Endodermal cell (in vitro differentiated cells): ENCODE measurements at regions not wholly inside any gene's neighbourhood (a gene's known extent, or its start where the extent isn't known, plus 50 kb on each side); places are given as distances from the start of the nearest gene placed in this dataset.

Experiments used
- DNase-seq: peaks from one replicate; pipeline ENCODE4 v3.0.0-alpha.2; 2017
- H3K27ac ChIP-seq: 2 replicates; pipeline ENCODE4 v1.5.1; 2013; ENCODE audit warnings: mild to moderate bottlenecking, low read depth, low read length, moderate library complexity
- H3K27me3 ChIP-seq: 2 replicates; pipeline ENCODE4 v1.6.1; 2013; ENCODE audit warnings: mild to moderate bottlenecking, low read length, moderate library complexity; ENCODE audit not compliant: insufficient read depth, control insufficient read depth, poor library complexity, severe bottlenecking
- H3K36me3 ChIP-seq: 2 replicates; pipeline ENCODE4 v1.7.0; 2013; ENCODE audit warnings: mild to moderate bottlenecking, low read length, moderate library complexity; ENCODE audit not compliant: control insufficient read depth, insufficient read depth
- H3K4me1 ChIP-seq: one replicate; pipeline ENCODE4 v1.7.0; 2013; ENCODE audit warnings: low read length; ENCODE audit not compliant: control insufficient read depth, insufficient read depth
- H3K4me3 ChIP-seq: 2 replicates; pipeline ENCODE4 v1.5.1; 2013; ENCODE audit warnings: mild to moderate bottlenecking, low read length, moderate library complexity
- H3K9ac ChIP-seq: 2 replicates; pipeline ENCODE4 v1.6.1; 2013; ENCODE audit warnings: mild to moderate bottlenecking, low read length, moderate library complexity; ENCODE audit not compliant: poor library complexity, severe bottlenecking; ENCODE audit errors: extremely low read depth
- H3K9me3 ChIP-seq: 2 replicates; pipeline ENCODE4 v1.6.1; 2013; ENCODE audit warnings: mild to moderate bottlenecking, low read length, moderate library complexity; ENCODE audit not compliant: control insufficient read depth
- H3K27ac Mint-ChIP-seq: 2 replicates; pipeline ENCODE4 v1.8.0; 2020; ENCODE audit warnings: mixed read lengths
- H3K27me3 Mint-ChIP-seq: 2 replicates; pipeline ENCODE4 v1.8.0; 2021; ENCODE audit warnings: mild to moderate bottlenecking, mixed read lengths; ENCODE audit not compliant: insufficient read depth
- H3K36me3 Mint-ChIP-seq: 2 replicates; pipeline ENCODE4 v1.8.0; 2020; ENCODE audit warnings: low read depth, mixed read lengths
- H3K4me1 Mint-ChIP-seq: 2 replicates; pipeline ENCODE4 v1.8.0; 2020; ENCODE audit warnings: mixed read lengths
- H3K4me3 Mint-ChIP-seq: 2 replicates; pipeline ENCODE4 v1.8.0; 2020; ENCODE audit warnings: mild to moderate bottlenecking, moderate library complexity, mixed read lengths
- H3K9me3 Mint-ChIP-seq: 2 replicates; pipeline ENCODE4 v1.8.0; 2020; ENCODE audit warnings: mild to moderate bottlenecking, mixed read lengths
- CTCF ChIP-seq: fragments of 200-600 bp; sonication (generic); conservative IDR thresholded peaks from 2 replicates; pipeline ENCODE4 v1.5.0; 2021; ENCODE audit warnings: antibody characterized with exemption, mild to moderate bottlenecking
- WGBS, 2 experiments: methylation state at CpG; one replicate each; pipeline versions ENCODE4 v1.1.5 to v1.1.7; 2013; ENCODE audit warnings: missing lambda C conversion rate in 2 of 2, mixed read lengths in 1 of 2; ENCODE audit not compliant: insufficient coverage in 1 of 2, insufficient read length in 1 of 2; 5-methylcytosine and 5-hydroxymethylcytosine counted together

- Mint-ChIP-seq H3K36me3 (no peaks in the 10 kb centered on the region), H3K4me3 (no peak overlapping the region), H3K9me3 (no peaks in the 10 kb centered on the region), H3K27me3 (no peaks in the 10 kb centered on the region), H3K4me1 (no peaks in the 10 kb centered on the region), H3K27ac (no peak overlapping the region)
- H3K4me3 ChIP-seq: no peak overlapping the region
- no peaks in the 10 kb centered on the region for H3K9me3 ChIP-seq
- WGBS, 2 experiments: 87 to 100% methylated on average over 2 to 4 of the region's 4 CpGs
- no peak overlapping the region for H3K9ac ChIP-seq
- no peaks in the 10 kb centered on the region for H3K4me1 ChIP-seq
- no peak for TF ChIP-seq CTCF
- no peaks in the 10 kb centered on the region for H3K27me3 ChIP-seq
- no peaks in the 10 kb centered on the region for H3K36me3 ChIP-seq
- H3K27ac ChIP-seq: no peak overlapping the region
- DNase-seq: no peak
These were observed 391.2 kb upstream of the MAP3K7 start for GRCh38 chr6:90978046-90978445.

- H3K36me3 Mint-ChIP-seq: no peaks in the 10 kb centered on the region
- no peaks in the 10 kb centered on the region for H3K4me1 Mint-ChIP-seq
- no peaks in the 10 kb centered on the region for H3K27me3 Mint-ChIP-seq
- H3K9me3 ChIP-seq: no peaks in the 10 kb centered on the region
- WGBS, 2 experiments: 74% methylated on average over 1 of the region's 1 CpG; no CpG with 5 or more reads in 1 of the 2 experiments
- no peak overlapping the region for H3K4me3 ChIP-seq
- no peak overlapping the region for H3K4me3 Mint-ChIP-seq
- H3K9me3 Mint-ChIP-seq: no peaks in the 10 kb centered on the region
- no peak overlapping the region for H3K27ac Mint-ChIP-seq
- no peaks in the 10 kb centered on the region for H3K36me3 ChIP-seq
- no peaks in the 10 kb centered on the region for H3K27me3 ChIP-seq
- H3K9ac ChIP-seq: no peak overlapping the region
- no peak for DNase-seq
- no peaks in the 10 kb centered on the region for H3K4me1 ChIP-seq
- no peak overlapping the region for H3K27ac ChIP-seq
- no peak for TF ChIP-seq CTCF
These were observed 390.6 kb upstream of the MAP3K7 start for GRCh38 chr6:90977513-90977912.

- Mint-ChIP-seq H3K4me1 (no peaks in the 10 kb centered on the region), H3K4me3 (no peak overlapping the region), H3K27ac (no peak overlapping the region), H3K27me3 (no peaks in the 10 kb centered on the region), H3K36me3 (no peaks in the 10 kb centered on the region), H3K9me3 (no peaks in the 10 kb centered on the region)
- Histone ChIP-seq H3K36me3 (no peaks in the 10 kb centered on the region), H3K27ac (no peak overlapping the region), H3K27me3 (no peaks in the 10 kb centered on the region), H3K4me3 (no peak overlapping the region), H3K9me3 (no peaks in the 10 kb centered on the region), H3K9ac (no peak overlapping the region), H3K4me1 (no peaks in the 10 kb centered on the region)
- DNase-seq: no peak
- 97 to 100% methylated on average over 2 of the region's 2 CpGs for WGBS, 2 experiments
- TF ChIP-seq CTCF: no peak
These were observed 389.5 kb upstream of the MAP3K7 start for GRCh38 chr6:90976341-90976740.
